NOMO-1 treated with dmso at 0.1 percent for 144 hours (cell line): ENCODE measurements at regions not wholly inside any gene's neighbourhood (a gene's known extent, or its start where the extent isn't known, plus 50 kb on each side); places are given as distances from the start of the nearest gene placed in this dataset.
A peak's percentile ranks its signal among the peaks of the same experiment; 100 is the strongest.

Experiments
- DNase-seq: peaks from one replicate; lab custom pipeline; 2025; ENCODE audit not compliant: unreplicated experiment; lab: John Stamatoyannopoulos, UW

DNA sequence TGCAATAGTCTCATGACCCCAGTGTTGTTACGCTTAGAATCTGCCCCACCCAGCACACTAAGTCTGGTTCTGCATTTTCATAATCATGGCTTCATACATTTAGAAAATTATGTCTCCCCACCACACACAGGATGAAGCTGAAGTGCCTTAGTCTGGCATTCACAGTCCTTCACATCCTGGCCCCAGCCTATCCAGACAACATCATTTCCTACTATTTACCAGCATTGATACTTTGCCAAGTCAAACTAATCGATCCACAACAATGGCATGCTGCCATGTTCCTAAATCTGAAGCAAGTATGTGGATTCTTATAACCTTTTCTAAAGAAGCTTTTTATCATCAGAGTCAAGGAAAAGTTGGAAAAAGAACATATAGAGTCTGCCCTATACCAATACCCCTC is 132.4 kb upstream of the FBXL4 start:
- no peak for DNase-seq

DNA sequence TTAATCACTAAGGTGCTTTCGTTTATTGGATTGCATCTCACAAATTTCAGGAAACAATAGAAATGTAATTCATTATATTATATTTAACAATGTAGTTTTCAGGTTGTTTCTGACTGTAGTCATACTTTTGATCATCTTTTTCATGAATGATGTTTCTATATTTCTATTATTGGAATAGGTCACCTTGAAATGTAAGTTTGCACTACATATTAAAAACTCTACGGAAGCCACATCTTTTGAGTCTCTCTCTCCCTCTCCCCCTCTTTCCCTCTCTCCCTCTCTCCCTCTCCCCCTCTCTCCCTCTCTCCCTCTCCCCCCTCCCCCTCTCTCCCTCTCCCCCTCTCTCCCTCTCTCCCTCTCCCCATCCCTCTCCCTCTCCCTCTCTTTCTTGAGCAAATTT is 131.3 kb upstream of the FBXL4 start:
- DNase-seq, result no peak

DNA sequence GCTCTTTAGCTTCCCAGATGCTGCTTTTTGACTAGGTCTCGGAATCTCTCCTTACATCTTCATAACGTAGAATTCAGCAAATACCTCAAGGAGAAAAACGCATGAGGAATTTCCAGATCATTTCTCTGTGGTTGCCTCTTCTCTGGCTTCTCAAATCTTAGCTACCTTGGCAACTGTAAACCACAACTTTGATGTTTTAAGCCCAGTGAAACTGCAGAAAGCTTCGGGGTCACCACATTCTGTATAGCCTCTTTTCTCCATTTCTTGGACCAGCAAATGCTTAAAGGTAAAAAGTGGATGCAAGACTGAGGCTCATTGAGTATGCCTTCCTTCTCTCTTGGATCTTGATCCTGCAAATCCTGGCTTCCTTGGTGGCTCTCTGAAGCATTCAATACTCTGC is 125.5 kb upstream of the FBXL4 start:
- DNase-seq, result no peak

DNA sequence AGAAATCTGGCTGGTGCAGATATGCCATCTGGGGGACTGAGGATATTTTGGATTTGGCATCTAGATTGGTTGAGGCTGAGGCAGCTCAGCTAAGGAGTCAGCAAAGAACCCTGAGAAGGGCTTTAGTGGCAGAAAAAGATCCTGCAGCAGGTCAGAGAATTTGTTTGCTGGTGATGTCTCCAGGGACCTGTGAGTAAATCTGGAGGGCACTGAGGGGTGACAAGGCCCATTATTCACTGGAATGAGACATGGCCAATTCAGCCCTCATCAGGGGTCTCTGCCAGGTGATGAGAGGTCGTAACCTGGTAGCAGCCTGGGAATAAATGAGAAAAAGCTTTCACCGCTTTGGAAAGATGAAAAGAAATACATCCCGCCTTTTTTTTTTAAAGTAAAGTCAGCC is 118.3 kb upstream of the FBXL4 start:
- no peak for DNase-seq

DNA sequence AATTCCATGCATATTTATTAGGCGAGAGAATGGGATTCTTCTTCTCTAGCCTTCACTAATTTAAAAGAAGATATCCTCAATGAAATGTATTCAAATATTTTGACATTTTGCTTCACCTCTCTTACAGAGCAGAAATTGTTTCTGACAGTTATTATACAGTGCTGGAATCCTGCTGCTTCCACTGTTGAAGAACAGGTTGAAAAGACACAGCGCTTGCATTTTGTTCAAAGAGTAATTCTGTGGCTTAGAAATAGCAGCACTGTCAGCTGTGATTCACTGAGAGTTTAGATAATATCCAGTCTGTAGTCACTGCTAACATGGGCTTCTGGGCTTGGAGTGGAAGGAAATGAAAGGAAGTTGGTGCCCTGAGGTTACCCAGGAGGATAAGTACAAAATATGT is 117.1 kb upstream of the FBXL4 start:
- DNase-seq, result no peak

DNA sequence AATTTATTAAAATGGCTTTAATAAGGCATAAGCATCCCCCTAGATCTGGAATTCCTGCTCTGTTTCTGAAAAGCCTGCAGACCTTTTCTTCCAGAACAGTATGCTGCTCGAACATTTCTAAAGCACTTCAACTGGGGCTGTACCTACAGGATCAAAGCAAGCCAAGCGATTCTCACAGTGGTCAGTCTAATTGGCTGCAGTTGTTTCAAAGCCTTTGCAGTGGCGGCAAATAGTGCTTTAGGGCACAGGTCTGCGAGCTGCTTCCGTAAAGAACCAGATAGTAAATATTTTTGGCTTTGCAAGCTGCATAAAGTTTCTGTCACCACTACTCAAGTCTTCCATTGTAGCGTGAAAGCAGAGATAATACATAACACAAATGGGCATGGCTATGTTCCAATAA is 88.9 kb upstream of the FBXL4 start:
- no peak for DNase-seq

DNA sequence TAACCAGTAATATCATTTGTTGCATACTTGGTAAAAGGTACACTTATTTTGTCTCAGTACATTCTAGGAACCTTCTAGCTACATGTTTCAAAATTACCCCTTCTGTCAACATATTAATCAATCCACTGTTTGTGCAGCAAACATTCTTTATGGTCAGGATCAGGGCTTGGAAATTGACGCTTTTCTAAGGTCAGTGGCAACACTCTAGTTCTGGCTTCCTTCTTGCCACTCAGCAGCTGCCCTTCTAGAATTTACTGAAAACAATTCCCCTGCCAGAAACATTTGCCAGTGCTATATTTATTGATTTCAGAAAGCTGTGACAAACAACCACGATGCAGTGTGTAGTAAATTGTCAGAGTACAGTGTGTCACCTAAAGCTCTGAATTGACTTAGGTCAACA is 84.7 kb upstream of the FBXL4 start:
- DNase-seq, result no peak

DNA sequence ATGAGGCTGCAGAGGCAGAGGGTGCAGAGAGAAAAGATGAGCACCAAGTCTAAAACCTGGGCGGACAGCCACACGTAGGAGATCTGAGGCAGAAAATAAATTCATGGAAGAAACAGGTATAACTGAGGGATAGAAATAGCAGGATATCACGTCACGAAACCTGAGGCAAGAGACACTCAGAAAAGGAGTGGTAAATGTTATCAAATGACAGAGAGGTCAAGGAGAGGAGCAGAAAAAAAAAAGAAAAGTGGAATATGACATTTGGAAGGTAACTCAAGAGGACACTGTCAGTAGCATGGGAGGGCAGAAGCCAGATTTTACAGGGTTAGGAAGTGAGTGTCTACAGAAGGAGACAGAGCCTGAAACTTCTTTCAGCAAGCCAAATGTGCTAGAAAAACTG is 84.2 kb upstream of the FBXL4 start:
- DNase-seq, result no peak

DNA sequence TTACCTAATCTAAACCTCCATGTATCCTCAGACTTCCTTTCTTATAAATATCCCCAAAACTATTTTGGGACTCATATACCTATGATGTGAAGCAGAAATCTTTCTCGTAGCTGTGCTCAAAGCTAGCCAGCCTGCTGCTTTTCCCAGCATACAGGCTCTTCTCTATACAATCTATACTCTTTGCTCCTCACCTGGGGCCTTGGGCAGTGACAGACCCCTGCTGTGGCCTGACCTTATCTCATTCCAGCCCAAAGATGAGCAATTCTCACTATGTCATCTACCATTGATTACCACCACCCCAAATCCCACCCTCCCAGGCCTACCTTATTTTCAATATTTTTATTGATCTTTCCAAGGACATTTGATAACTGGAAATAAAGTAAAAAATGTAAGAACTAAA is 83.2 kb upstream of the FBXL4 start:
- no peak for DNase-seq

DNA sequence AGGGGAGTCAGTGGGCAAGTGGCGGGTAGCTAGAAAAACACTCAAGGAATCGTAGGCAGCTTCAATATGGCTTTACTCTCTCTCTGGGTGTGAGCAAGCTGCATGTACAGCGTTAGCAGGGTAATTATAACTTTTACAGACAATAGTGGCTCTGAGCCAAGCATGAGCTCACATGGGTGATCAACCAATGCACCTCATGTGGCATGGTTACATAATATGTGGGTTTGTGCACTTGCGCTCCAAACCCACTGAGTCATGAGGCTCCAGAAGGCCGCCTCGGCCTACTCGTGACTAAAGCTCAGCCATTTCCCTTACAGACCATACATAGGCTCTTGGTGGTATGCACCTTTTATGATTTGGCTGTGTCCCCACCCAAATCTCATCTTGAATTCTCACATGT is 78.4 kb upstream of the FBXL4 start:
- DNase-seq, result no peak

DNA sequence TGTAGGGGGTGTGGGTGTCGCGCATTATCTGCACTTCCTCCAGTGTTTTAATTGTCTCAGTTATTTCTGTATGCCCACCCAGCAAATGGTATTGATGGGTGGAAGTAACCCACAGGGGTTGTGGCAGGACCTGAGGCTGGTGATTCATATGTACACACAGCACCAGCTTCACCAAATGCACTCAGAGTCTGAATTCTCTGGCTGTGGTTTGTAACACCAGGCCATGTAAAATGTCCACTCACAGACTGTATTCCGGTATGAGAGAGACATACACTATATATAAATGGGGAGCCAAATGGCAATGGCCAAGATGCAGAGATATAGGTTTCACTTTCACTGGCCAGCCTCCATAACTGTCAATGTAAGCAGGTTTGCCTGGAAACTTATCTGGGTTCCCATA is 76.3 kb upstream of the FBXL4 start:
- DNase-seq, result no peak

DNA sequence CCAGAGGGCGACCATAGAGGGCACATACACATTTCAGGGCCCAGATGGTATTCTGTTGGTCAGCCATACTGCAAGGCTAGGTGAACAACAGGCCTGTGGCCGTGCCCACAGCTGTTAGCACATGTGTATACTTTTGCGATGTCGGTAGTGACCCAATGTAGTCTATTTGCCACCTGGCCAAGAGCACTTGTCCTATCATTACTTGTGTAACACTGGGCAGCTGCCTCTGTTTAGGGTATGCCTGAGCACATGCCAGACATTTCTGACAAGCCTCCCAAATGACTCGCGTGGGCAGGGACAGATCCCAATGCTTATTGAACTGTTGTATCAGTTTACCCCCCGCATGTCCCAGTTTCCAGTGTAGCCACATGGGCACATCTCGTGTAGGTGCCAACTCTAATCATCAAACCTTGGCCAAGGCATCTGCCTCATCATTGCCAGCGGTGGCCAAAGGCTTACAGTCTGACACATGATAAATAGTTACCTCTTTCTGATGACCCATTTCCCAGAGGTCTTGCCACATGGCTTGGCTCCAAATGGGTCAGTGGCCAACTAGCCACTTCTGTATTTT is 74.4 kb upstream of the FBXL4 start:
- DNase-seq, result no peak

DNA sequence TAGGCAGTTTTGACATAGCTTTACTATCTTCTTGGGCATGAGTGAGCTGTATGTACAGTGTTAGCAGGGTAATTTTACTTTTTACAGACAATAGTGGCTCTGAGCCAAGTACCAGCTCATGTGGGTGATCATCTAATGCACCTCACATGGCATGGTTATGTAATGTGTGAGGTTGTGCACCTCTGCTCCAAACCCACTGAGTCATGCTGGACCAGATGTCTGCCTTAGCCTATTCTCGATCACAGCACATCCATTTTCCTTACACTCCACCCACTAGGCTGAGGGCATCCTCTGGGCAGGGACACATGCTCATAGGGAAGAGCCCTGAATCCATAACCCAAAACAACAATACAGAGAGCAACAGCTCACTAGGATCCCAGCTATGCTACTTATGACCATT is 71.6 kb upstream of the FBXL4 start:
- no peak for DNase-seq

DNA sequence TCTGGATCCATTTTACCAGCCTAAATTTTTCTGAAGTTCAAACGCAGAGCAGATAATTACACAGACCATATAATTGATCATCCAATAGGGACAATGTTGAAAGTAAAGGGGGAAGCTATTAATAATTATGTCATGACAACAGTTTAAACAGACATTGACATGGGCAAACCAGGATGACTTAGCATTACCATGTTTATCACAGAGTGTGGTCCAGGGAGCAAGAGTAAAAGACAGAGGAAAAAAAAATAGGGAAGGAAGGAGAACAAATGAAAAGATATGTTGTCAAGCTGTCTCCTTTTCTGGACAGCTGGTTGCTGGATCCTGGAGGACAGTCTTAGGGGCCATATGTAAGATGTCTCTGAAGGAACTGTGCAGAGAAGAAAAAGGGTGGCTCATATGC is 69.4 kb upstream of the FBXL4 start:
- DNase-seq, result no peak

DNA sequence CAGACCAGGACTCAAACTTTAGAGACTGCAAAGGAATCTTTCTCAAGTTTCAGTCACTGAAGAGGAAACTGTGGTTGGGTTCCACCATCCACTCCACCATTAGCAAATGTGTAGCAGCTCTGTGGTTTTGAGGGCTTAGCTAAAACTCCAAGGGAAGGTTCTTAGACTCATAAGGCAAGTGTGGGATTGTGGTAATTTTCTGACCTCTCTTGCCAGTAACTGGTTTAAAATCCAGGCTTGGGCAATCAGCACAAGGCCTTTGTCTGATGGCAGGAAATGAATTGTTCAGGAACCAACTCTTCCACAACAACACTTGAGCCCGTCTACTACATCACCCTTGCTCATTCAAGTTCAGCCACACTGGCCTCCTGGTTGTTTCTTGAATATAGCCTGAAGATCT is 68.6 kb upstream of the FBXL4 start:
- peak; percentile 1 for DNase-seq

DNA sequence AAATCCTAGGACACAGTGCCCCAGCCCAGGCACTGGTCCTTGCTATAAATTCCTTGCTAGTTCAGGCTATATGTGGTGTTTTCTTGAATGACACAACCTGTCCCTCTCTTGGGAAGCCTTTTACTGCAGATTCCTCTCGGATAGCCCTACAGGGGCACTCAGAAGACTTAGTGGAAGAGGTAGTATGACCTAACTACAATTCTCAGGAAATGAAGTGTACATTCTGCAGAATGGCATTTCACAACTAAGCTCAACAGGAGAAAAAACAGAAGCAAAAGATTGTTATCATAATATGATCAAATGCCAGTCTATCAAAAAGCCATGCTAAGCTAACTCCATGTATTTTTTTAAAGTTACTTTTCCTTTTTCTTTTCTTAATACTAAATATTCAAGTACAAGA is 66.3 kb upstream of the FBXL4 start:
- DNase-seq, result no peak

DNA sequence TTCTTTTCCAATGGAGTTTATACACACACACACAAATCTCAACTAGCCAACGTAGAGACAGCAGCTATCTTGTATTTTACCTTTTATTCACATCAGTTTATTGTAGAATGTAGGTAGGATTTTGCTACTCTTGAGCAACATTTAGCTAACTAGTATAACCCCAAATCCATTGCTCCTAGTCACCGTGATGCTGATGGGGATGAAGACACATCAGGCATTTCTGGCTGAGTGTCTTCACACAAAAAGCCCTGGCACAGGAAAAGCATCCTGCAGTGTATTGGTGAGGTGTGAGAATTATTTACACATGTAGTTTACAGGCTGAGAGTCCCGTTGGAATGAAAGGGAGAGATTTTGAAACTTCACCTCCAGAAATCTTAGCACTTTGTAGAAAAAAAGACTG is 65.9 kb upstream of the FBXL4 start:
- DNase-seq, result no peak

DNA sequence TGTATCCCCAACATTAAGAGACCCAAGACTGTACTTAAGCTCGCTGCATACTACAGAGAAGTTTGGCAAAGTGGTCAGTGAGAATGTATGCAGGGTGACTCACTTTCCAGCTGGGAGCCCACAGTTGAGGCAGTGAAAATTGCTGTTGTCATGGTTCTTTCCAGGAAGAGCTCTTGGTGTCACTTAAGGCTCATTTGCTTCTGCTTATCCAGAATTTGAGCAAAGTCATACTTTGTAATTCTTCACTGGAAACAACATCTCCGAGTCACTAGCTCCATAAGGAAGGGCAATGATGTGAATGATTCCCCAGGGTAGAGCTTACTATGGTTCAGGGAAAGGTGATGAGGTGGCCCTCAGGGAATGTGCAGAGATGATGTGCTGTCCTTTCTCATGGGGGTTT is 65.4 kb upstream of the FBXL4 start:
- no peak for DNase-seq

DNA sequence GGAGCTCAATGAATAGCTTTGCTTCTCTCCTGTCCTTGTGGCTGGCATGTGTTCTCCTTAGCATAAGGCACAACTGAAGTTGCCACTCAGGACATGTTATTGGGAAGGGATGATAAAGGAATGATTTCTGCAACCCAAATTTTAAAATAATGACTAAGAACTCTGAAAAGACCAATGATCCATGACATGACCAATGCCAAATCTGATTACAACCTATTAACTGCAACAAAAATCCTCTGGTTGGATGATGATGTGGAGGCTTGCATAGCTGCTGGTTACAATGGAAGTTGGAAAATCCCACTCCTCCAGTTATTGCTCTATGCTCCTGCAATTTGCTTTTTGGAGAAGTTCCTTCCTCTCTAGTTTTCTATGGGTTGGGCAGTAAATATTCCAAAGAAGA is 63.4 kb upstream of the FBXL4 start:
- no peak for DNase-seq

DNA sequence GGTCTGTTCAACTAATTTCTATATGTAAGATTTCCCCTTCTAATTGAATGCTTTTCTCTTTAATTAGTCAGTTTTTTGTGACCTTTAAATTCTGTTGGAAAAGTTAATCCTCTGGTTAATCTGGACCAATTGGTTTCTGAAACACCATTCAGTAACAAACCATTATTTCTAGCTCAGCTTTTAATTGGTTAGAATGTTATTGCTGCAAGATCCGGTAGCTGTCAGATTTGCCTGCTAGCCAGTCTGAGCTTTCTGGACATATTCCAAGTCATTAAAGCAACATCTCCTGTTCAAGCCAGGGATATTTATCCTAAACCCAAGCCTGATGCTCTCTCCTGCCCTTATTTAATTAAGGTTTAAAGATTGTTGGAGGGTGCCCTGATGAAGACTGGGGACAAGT is 55.1 kb upstream of the FBXL4 start:
- no peak for DNase-seq

DNA sequence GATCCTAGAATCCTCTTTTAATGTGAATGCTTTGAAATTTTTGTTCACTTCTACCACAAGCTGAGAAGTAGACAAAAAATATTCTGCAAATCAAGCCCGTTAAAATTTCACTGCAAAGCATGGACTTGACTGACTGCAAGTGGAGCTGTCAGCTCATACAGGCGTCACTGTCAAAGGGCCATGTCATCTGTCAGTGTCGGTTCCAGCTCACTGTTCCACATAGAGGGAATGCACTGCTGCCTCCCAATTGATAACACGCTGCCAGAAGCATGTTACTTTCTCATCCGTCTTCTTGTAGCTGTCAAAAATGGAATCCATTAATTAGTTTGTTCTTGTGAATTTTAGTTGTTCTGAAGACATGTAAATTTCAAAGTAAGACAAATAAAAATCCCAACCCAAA is 50.4 kb upstream of the FBXL4 start:
- DNase-seq, result no peak
